HG03060 (cell line): ENCODE measurements at regions not wholly inside any gene's neighbourhood (a gene's known extent, or its start where the extent isn't known, plus 50 kb on each side); places are given as distances from the start of the nearest gene placed in this dataset.
"Not testable (repeated sequence)": the region's sequence is repeated elsewhere in the genome, so short reads cannot be mapped to it uniquely, and the experiment has no call there.

Experiments used
- ATAC-seq: cut with Tn5 transposase; IDR thresholded peaks from one replicate; pipeline ENCODE4 v1.9.1; 2021; ENCODE audit warnings: low read depth, moderate number of reproducible peaks; ENCODE audit not compliant: unreplicated experiment

- ATAC-seq: no peak
These were observed 1297.5 kb upstream of the CITED2 start for GRCh38 chr6:140671926-140672325.

GRCh38 chr6:140670021-140670420 lies 1295.6 kb upstream of the CITED2 start:
- ATAC-seq: no peak

- ATAC-seq: no peak
These were observed 1294.9 kb upstream of the CITED2 start for GRCh38 chr6:140669321-140669720.

- no peak for ATAC-seq
These were observed 1289.3 kb upstream of the CITED2 start for GRCh38 chr6:140663772-140664171.

GRCh38 chr6:140663094-140663493 lies 1288.6 kb upstream of the CITED2 start:
- no peak for ATAC-seq

GRCh38 chr6:140661691-140662090 lies 1287.2 kb upstream of the CITED2 start:
- ATAC-seq: no peak

- ATAC-seq: no peak
These were observed 1285.8 kb upstream of the CITED2 start for GRCh38 chr6:140660295-140660694.

- ATAC-seq: no peak
These were observed 1279.5 kb upstream of the CITED2 start for GRCh38 chr6:140653972-140654371.

- ATAC-seq: no peak
These were observed 1279.1 kb upstream of the CITED2 start for GRCh38 chr6:140653506-140653905.

- ATAC-seq: not testable (repeated sequence)
These were observed 1275.1 kb upstream of the CITED2 start for GRCh38 chr6:140649502-140649901.

GRCh38 chr6:140647322-140647721 lies 1272.9 kb upstream of the CITED2 start:
- ATAC-seq: not testable (repeated sequence)

- no peak for ATAC-seq
These were observed 1269.6 kb upstream of the CITED2 start for GRCh38 chr6:140644017-140644416.

GRCh38 chr6:140641412-140641811 lies 1267.0 kb upstream of the CITED2 start:
- peak; percentile 87 for ATAC-seq

- no peak for ATAC-seq
These were observed 1262.5 kb upstream of the CITED2 start for GRCh38 chr6:140636908-140637402.

- no peak for ATAC-seq
These were observed 1261.9 kb upstream of the CITED2 start for GRCh38 chr6:140636271-140636907.

- ATAC-seq: no peak
These were observed 1252.6 kb upstream of the CITED2 start for GRCh38 chr6:140627002-140627401.

- ATAC-seq: no peak
These were observed 1249.0 kb upstream of the CITED2 start for GRCh38 chr6:140623498-140623897.

GRCh38 chr6:140620496-140620895 lies 1246.0 kb upstream of the CITED2 start:
- ATAC-seq: no peak

GRCh38 chr6:140609956-140610355 lies 1235.5 kb upstream of the CITED2 start:
- ATAC-seq: no peak

GRCh38 chr6:140609321-140609720 lies 1234.9 kb upstream of the CITED2 start:
- no peak for ATAC-seq

- ATAC-seq: no peak
These were observed 1230.3 kb upstream of the CITED2 start for GRCh38 chr6:140604786-140605185.

- ATAC-seq: no peak
These were observed 1228.2 kb upstream of the CITED2 start for GRCh38 chr6:140602431-140603248.
